ENCODE measurements at regions not wholly inside any gene's neighbourhood (a gene's known extent, or its start where the extent isn't known, plus 50 kb on each side); places are given as distances from the start of the nearest gene placed in this dataset.

DNA sequence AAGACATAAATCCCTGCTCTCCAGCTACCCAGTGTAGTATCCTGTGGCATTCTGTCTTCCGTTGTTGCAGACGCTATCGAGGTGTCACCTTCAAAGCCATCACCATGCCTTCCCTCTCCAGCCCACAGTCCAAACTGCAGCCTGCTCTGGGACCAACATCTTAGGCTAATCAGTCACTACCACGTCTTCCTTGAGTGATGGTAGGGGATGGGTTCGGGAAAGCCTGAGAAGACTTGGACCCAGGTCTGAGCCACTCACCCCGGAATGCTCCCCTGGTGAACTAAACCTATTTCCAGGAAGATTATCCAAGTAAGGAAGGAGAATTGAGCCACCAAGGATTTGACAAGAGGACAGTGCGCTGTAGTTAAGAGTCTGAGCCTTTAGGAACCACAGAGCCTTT, 52.9 kb upstream of the IRX1 start:
- no peak for DNase-seq (ENCODE audit: low read depth in 2 of 2)

- no peak for DNase-seq (ENCODE audit: low read depth in 2 of 2)
Observed at GRCh38 chr5:3542158-3542557, 53.5 kb upstream of the IRX1 start.

DNA sequence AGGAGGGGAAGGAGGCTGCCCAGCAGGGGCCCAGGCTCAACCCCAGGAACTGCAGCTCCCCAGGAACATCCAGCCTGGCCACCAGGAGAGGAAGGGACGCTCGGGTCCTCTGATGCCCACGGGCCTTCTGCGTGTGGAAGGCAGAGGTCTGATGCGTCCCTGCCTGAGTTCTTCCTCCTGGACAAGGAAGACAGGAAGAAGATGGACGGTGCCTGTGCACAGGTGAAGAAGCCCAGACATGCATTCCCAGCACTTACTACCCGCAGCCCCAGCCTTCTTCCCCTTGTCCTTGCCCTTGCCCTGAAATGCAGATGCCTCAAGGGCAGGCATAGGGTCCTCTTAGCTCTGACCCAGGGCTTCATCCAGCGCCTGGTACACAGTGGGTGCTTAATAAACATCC, 56.7 kb upstream of the IRX1 start:
- DNase-seq (ENCODE audit: low read depth in 2 of 2), result no peak

GRCh38 chr5:3537942-3538341, 57.7 kb upstream of the IRX1 start:
- no peak for DNase-seq (ENCODE audit: low read depth in 2 of 2)

- no peak for DNase-seq (ENCODE audit: low read depth in 2 of 2)
Observed at GRCh38 chr5:3535414-3536211, 60.0 kb upstream of the IRX1 start.

DNA sequence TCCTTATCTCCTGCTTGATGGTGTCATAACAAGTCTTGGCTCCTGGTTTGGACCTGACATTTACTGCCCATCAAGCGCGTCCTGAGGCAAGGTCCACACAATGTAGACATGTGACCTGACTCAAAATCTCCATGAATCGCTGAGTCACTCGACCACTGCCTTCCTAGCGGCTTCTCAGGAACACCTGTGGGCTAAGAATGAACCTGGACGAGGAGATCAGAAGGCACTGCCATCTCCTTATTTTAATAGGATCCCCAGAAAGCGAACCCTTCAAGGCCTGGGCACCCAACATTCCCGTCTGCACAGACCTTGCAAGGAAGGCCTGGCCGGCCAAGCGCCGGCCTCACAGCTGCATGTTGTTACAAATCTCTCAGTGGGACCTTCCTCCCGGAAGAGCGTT, 60.6 kb upstream of the IRX1 start:
- no peak for DNase-seq (ENCODE audit: low read depth in 2 of 2)

GRCh38 chr5:3531320-3531986, 64.2 kb upstream of the IRX1 start:
- no peak for DNase-seq (ENCODE audit: low read depth in 2 of 2)

GRCh38 chr5:3530251-3530650, 65.4 kb upstream of the IRX1 start:
- DNase-seq (ENCODE audit: low read depth in 2 of 2), result no peak

DNA sequence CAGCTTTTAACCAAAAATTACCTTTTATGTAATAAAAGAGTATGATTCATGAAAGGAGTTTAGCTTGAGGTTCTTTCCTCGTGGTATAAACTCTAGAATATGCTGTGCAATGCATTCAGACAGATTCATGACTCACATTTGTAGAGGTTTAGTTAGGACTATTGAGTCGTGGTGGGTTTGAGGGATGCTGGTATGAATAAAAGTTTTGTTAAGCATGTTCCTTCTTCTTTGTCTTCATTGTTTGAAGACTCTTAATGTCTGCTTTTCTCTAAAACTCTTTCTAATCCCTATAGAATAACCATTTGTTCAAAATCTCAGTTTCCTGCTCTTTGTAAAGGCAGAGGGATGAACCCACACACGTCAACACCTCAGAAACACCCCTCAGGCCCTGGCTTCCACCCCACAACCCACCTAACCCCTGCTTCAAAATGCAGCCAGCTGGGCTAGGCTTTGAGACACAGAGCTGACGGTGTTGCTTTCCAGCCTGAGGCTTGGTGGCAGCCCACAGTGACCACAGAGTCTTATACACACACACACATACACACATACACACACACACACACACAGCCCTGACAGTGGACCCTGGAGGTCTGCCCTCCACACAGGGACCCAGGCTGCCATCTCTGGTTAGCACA, 69.0 kb upstream of the IRX1 start:
- no peak for DNase-seq (ENCODE audit: low read depth in 2 of 2)

DNA sequence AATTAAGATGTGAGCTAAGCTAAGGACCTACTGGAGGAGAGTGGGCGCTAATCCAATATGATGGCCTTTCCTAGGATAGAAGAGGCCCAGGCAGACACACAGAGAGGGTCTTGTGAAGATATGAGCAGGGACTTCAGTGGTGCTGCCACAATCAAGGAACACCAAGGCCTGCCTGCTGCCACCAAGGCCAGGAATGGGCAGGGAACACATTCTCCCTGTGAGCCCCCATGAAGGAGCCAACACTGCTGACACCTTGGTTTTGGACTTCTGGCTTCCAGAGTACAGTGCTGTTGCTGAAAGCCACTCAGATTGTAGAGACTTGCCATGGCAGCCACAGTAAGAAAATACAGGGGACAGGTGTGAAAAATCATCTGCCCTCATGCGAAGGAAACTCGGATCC, 73.1 kb upstream of the IRX1 start:
- no peak for DNase-seq (ENCODE audit: low read depth in 2 of 2)

DNA sequence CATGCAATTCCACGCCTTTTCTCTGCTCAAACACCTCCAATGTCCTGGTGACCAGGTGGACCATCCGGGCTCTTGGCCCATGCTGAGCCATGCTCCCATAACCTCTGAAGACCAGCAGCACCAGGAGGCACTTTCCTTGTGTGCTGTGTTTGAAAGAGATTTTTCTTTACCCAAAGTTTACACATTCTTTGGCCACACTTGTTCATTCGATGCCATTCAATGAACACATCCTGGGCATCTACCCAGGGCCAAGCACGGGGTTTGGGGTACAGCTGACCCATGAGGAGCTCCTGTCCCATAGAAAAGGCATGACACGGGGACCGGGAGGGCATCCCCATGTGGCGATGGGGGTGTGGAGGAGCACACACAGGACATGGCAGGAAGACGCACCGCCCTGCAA, 77.1 kb upstream of the IRX1 start:
- no peak for DNase-seq (ENCODE audit: low read depth in 2 of 2)

DNA sequence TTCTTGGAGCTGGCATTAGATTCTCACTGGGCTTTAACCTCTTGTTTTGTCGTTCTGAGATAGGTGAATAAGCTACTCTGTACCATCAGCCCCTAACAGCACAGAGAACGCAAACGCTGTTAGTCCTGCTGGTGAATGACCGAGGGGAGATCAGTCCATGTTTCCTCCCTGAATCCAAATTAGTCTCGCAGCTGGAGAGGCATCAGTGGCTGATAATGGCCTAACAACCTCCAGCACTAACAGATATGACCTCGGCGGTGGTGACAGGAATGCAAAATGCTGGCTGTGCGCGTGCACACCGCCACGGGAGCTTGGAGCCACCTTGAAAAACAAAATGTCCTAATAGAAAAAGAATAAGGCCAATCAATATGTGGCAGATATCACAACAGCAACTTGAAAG, 77.6 kb upstream of the IRX1 start:
- no peak for DNase-seq (ENCODE audit: low read depth in 2 of 2)

DNA sequence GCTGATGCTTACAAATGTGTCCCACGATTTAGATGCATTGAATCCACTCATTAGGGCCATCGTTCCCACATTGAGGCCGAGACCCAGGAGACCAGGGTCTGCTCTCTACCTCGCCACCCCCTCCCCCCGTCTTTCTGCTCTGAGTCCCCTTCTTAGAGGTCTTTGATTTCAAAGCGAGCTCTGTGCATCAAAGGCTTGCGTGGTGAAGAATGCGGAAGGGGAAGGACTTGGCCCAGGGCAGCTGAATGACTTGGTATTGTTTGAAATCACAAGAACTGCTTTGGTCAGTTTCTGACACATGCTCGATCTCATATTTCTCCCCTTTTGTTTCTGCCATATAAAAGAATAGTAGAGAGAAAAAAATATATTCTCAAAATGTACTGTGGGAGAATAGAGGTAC, 78.3 kb upstream of the IRX1 start:
- no peak for DNase-seq (ENCODE audit: low read depth in 2 of 2)

DNA sequence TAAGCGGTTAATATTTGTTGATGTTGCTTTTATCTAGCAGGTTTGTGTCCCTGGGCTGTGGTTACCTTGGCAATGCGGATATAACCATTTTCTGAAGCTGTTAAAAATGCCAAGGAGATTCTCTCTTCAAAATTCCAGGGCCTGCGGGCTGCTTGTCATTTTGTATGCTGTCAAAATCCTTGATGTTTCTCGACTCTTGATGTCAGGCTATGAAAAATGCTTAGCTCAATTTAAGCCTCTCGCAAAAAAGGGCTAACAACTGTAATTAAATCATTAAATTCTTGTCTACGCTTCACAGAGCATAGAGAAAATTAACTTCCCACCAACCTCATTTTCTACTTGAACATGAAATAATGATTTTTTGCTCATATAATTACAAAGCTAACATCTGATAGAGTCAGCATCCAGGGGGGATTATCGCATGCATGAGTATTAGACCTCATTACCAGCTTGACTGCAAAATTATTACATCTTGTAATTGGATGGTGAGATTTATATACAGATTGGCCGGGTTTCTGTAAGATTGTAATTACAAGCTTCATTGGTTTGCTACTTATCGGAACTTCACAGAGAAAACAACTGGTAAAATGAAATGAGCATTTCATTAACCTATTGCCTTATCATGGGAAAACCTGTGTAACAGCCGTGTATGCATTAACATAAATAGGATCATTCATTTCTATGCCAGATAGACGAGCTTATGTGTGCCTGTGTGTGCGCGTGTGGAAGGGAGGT, 83.1 kb upstream of the IRX1 start:
- no peak for DNase-seq (ENCODE audit: low read depth in 2 of 2)

- DNase-seq (ENCODE audit: low read depth in 2 of 2), result no peak
Observed at GRCh38 chr5:3511934-3512333, 83.7 kb upstream of the IRX1 start.

- DNase-seq (ENCODE audit: low read depth in 2 of 2), result no peak
Observed at GRCh38 chr5:3511519-3511918, 84.1 kb upstream of the IRX1 start.

DNA sequence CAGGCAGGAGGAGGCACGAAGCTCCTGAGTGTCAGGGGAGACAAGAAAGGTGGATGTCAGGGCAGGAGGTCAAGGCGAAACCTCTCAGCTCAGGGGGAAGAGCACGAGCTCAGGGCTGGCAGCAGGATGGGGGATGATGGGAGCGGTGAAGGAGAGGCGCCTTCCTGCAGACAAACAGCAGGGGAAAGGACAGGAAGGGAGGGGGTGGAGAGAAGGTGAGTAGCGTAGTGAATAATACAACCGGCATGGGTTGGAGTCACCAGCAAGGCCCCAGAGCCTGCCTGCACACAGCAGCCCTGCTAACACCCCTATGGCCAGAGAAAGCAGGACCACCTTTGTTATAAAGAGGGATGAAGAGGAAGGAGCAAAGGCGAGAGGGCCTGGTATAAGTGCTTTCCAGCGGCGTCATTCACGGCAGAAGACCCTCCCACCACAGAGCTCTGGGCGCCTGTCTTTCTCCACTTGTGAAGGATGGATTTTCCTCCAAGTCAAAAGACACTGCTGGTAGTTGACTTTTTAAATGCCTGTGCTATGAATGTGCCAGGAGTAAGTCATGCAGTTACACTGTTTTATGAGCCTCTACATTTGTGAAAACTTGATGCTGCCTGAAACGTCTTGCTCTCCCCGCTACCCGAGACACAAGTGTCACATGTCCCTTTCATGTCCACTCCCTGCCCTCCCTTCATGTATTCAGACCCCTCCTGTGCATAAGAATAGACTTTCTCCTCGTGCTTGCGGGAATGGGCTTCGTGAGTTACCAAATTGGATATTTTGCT, 84.8 kb upstream of the IRX1 start:
- DNase-seq (ENCODE audit: low read depth in 2 of 2), result no peak

GRCh38 chr5:3509290-3509689, 86.3 kb upstream of the IRX1 start:
- no peak for DNase-seq (ENCODE audit: low read depth in 2 of 2)

DNA sequence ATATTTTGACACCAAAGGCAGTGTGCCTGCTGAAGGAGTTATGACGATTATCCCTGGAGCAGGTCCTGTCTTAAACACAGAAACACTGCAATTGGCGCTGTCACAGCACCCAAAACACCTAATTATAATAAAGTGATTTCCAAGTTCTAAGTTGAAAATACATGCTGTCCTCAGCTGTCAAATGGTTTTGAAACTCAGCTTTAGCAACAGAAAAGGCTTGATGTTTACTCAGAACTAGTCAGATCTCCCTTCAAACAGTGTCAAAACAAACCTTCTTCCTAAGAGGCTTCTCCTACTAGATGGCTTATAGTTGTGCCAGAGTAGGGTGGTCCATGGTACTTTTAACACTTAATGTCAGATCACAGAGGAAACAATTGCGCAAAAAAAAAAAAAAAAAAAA, 87.2 kb upstream of the IRX1 start:
- DNase-seq (ENCODE audit: low read depth in 2 of 2), result no peak

DNA sequence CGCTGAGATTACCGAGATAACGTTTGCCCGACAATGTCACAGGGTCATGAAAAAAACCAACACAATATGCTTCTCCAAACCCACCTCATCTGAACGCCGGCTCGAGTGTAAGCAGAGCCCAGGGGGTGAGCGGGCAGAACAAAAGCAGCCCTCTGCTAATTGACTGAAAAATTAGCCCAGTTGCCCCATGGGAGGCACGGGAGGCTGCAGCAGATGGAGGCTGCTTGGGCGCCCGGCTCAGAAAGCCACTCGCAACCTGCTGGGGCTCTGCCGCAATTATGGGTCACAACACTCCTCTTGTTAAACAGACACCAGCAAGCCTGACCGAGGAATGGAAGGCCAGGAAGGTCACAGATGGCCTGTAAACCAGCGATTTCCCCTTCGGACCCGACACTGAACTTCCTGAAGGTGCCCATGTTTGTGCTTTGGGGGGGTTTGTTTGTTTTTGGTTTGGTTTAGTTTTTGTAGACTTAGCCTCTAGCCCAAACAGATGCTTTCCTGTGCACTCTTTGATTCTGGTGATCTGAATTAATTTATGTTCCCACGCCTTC, 104.6 kb upstream of the IRX1 start:
- DNase-seq (ENCODE audit: low read depth in 2 of 2), result no peak

- no peak for DNase-seq (ENCODE audit: low read depth in 2 of 2)
Observed at GRCh38 chr5:3489239-3489843, 106.3 kb upstream of the IRX1 start.
